Superior temporal gyrus (tissue), 1 donor: ENCODE measurements at regions not wholly inside any gene's neighbourhood (a gene's known extent, or its start where the extent isn't known, plus 50 kb on each side); places are given as distances from the start of the nearest gene placed in this dataset.
"Not testable (repeated sequence)": the region's sequence is repeated elsewhere in the genome, so short reads cannot be mapped to it uniquely, and the experiment has no call there.

Experiments used
- DNase-seq: peaks from one replicate; pipeline ENCODE4 v3.0.0-alpha.2; 2016; ENCODE audit errors: extremely low spot score

- no peak for DNase-seq
These were observed 2224.0 kb upstream of the AGA start for GRCh38 chr4:179666226-179666625.

GRCh38 chr4:179671609-179672008 is 2229.4 kb upstream of the AGA start:
- DNase-seq: no peak

- DNase-seq: no peak
These were observed 2236.0 kb upstream of the AGA start for GRCh38 chr4:179678093-179678814.

- DNase-seq: not testable (repeated sequence)
These were observed 2241.4 kb upstream of the AGA start for GRCh38 chr4:179683661-179684060.

GRCh38 chr4:179692222-179692621 is 2250.0 kb upstream of the AGA start:
- no peak for DNase-seq

- DNase-seq: no peak
These were observed 2252.9 kb upstream of the AGA start for GRCh38 chr4:179695175-179695574.

- no peak for DNase-seq
These were observed 2256.1 kb upstream of the AGA start for GRCh38 chr4:179698321-179698720.

- DNase-seq: no peak
These were observed 2267.9 kb upstream of the AGA start for GRCh38 chr4:179709961-179710624.

GRCh38 chr4:179719766-179720450 is 2277.7 kb upstream of the AGA start:
- DNase-seq: no peak

GRCh38 chr4:179726491-179726890 is 2284.3 kb upstream of the AGA start:
- DNase-seq: not testable (repeated sequence)

GRCh38 chr4:179728305-179728704 is 2286.1 kb upstream of the AGA start:
- DNase-seq: no peak

GRCh38 chr4:179736820-179737219 is 2294.6 kb upstream of the AGA start:
- DNase-seq: not testable (repeated sequence)

GRCh38 chr4:179738822-179739221 is 2296.6 kb upstream of the AGA start:
- no peak for DNase-seq

GRCh38 chr4:179747218-179747910 is 2305.1 kb upstream of the AGA start:
- no peak for DNase-seq

- DNase-seq: no peak
These were observed 2306.6 kb upstream of the AGA start for GRCh38 chr4:179748837-179749236.

GRCh38 chr4:179750374-179750773 is 2308.1 kb upstream of the AGA start:
- no peak for DNase-seq

- DNase-seq: no peak
These were observed 2309.4 kb upstream of the AGA start for GRCh38 chr4:179751669-179752068.

- no peak for DNase-seq
These were observed 2313.1 kb upstream of the AGA start for GRCh38 chr4:179755322-179755721.

- no peak for DNase-seq
These were observed 2315.4 kb upstream of the AGA start for GRCh38 chr4:179757641-179758040.

GRCh38 chr4:179762840-179763239 is 2320.6 kb upstream of the AGA start:
- no peak for DNase-seq

- no peak for DNase-seq
These were observed 2324.7 kb upstream of the AGA start for GRCh38 chr4:179766938-179767337.

- DNase-seq: no peak
These were observed 2326.8 kb upstream of the AGA start for GRCh38 chr4:179768996-179769395.
